A549 (cell line): ENCODE measurements at regions not wholly inside any gene's neighbourhood (a gene's known extent, or its start where the extent isn't known, plus 50 kb on each side); places are given as distances from the start of the nearest gene placed in this dataset.

Source experiments
- CBX8 ChIP-seq: fragments of 200-600 bp; sonication (generic); IDR thresholded peaks from 2 replicates; pipeline ENCODE4 v1.6.1; 2016
- ESRRA ChIP-seq: fragments of 150-350 bp; IDR thresholded peaks from 2 replicates; pipeline ENCODE4 v1.6.1; 2014; ENCODE audit warnings: mild to moderate bottlenecking, low read length, borderline replicate concordance
- HOXA7 ChIP-seq: fragments of 250-450 bp; sonication (Bioruptor Pico); IDR thresholded peaks from 2 replicates; pipeline ENCODE4 v1.5.0; 2020; ENCODE audit warnings: mild to moderate bottlenecking, moderate library complexity
- JUNB ChIP-seq: fragments of >200 bp; sonication (Bioruptor Twin); formaldehyde crosslinking; IDR thresholded peaks from 2 replicates; pipeline ENCODE4 v1.6.1; 2016
- MAFK ChIP-seq: fragments of 450-650 bp; IDR thresholded peaks from 2 replicates; pipeline ENCODE4 v1.6.1; 2014; ENCODE audit not compliant: partially characterized antibody
- MAZ ChIP-seq: fragments of 150-350 bp; IDR thresholded peaks from 2 replicates; pipeline ENCODE4 v1.6.1; 2014; ENCODE audit warnings: antibody characterized with exemption, low read depth, low read length, borderline replicate concordance
- NPAS2 ChIP-seq: fragments of 250-450 bp; sonication (Bioruptor Pico); IDR thresholded peaks from 2 replicates; pipeline ENCODE4 v1.8.0; 2022; ENCODE audit warnings: mild to moderate bottlenecking, moderate library complexity, borderline replicate concordance
- POLR2A ChIP-seq: IDR thresholded peaks from 2 replicates; pipeline ENCODE4 v1.6.1; 2012; ENCODE audit warnings: mild to moderate bottlenecking, low read length
- POLR2AphosphoS2 ChIP-seq: conservative IDR thresholded peaks from 2 replicates; pipeline ENCODE4 v1.6.1; 2012; ENCODE audit warnings: low read length, improper control_type of control experiment, inconsistent platforms
- RFX5 ChIP-seq: fragments of 450-650 bp; IDR thresholded peaks from 2 replicates; pipeline ENCODE4 v1.7.1; 2014; ENCODE audit warnings: antibody characterized with exemption, mild to moderate bottlenecking, moderate library complexity
- TF ChIP-seq, protein P1 (sequence below): fragments of >200 bp; sonication (Bioruptor Twin); formaldehyde crosslinking; IDR thresholded peaks from 3 replicates; pipeline ENCODE4 v1.5.1; 2016
- TF ChIP-seq, protein P2 (sequence below): IDR thresholded peaks from 2 replicates; pipeline ENCODE4 v1.6.1; 2012
- TF ChIP-seq, protein P3 (sequence below): fragments of 200-600 bp; sonication (generic); IDR thresholded peaks from 2 replicates; pipeline ENCODE4 v1.6.1; 2016; ENCODE audit warnings: antibody characterized with exemption, mild to moderate bottlenecking, moderate library complexity
- TF ChIP-seq, protein P4 (sequence below): IDR thresholded peaks from 2 replicates; pipeline ENCODE4 v1.6.1; 2012; ENCODE audit warnings: low read depth, borderline replicate concordance

DNA sequence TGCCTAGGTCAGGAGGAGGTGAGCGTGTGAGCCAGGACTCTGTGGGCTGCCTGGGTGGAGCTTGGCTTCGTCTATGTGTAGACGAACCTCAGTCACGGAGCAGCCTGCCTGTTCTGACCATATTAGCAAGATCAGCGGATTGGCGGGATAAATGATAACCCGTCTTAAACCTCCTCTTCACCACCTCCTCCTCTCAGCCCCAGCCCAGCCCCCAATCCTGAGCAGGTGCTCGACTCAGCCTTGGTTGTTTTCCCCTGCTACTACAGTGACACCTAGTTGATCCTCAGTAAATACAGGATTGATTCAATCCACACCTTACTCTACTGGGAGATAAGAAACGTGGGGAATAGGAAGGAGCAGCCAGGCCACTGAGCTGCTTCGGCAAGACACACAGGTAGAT is 286.1 kb downstream of the IRX2 start:
- TF ChIP-seq, protein P1, sequence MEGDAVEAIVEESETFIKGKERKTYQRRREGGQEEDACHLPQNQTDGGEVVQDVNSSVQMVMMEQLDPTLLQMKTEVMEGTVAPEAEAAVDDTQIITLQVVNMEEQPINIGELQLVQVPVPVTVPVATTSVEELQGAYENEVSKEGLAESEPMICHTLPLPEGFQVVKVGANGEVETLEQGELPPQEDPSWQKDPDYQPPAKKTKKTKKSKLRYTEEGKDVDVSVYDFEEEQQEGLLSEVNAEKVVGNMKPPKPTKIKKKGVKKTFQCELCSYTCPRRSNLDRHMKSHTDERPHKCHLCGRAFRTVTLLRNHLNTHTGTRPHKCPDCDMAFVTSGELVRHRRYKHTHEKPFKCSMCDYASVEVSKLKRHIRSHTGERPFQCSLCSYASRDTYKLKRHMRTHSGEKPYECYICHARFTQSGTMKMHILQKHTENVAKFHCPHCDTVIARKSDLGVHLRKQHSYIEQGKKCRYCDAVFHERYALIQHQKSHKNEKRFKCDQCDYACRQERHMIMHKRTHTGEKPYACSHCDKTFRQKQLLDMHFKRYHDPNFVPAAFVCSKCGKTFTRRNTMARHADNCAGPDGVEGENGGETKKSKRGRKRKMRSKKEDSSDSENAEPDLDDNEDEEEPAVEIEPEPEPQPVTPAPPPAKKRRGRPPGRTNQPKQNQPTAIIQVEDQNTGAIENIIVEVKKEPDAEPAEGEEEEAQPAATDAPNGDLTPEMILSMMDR, result no peak
- no peak for TF ChIP-seq MAFK
- TF ChIP-seq POLR2A, result no peak
- TF ChIP-seq, protein P2, sequence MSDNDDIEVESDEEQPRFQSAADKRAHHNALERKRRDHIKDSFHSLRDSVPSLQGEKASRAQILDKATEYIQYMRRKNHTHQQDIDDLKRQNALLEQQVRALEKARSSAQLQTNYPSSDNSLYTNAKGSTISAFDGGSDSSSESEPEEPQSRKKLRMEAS, result no peak
- TF ChIP-seq POLR2AphosphoS2, result no peak
- no peak for TF ChIP-seq JUNB
- no peak for TF ChIP-seq RFX5
- TF ChIP-seq, protein P3, sequence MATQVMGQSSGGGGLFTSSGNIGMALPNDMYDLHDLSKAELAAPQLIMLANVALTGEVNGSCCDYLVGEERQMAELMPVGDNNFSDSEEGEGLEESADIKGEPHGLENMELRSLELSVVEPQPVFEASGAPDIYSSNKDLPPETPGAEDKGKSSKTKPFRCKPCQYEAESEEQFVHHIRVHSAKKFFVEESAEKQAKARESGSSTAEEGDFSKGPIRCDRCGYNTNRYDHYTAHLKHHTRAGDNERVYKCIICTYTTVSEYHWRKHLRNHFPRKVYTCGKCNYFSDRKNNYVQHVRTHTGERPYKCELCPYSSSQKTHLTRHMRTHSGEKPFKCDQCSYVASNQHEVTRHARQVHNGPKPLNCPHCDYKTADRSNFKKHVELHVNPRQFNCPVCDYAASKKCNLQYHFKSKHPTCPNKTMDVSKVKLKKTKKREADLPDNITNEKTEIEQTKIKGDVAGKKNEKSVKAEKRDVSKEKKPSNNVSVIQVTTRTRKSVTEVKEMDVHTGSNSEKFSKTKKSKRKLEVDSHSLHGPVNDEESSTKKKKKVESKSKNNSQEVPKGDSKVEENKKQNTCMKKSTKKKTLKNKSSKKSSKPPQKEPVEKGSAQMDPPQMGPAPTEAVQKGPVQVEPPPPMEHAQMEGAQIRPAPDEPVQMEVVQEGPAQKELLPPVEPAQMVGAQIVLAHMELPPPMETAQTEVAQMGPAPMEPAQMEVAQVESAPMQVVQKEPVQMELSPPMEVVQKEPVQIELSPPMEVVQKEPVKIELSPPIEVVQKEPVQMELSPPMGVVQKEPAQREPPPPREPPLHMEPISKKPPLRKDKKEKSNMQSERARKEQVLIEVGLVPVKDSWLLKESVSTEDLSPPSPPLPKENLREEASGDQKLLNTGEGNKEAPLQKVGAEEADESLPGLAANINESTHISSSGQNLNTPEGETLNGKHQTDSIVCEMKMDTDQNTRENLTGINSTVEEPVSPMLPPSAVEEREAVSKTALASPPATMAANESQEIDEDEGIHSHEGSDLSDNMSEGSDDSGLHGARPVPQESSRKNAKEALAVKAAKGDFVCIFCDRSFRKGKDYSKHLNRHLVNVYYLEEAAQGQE, result no peak
- no peak for TF ChIP-seq ESRRA
- no peak for TF ChIP-seq HOXA7
- no peak for TF ChIP-seq NPAS2 (CRISPR knock-in tag)
- TF ChIP-seq, protein P4, sequence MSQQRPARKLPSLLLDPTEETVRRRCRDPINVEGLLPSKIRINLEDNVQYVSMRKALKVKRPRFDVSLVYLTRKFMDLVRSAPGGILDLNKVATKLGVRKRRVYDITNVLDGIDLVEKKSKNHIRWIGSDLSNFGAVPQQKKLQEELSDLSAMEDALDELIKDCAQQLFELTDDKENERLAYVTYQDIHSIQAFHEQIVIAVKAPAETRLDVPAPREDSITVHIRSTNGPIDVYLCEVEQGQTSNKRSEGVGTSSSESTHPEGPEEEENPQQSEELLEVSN, result no peak
- no peak for TF ChIP-seq CBX8
- TF ChIP-seq MAZ, result no peak
